Adrenal gland (tissue), 9 donors: ENCODE measurements at regions not wholly inside any gene's neighbourhood (a gene's known extent, or its start where the extent isn't known, plus 50 kb on each side); places are given as distances from the start of the nearest gene placed in this dataset.
"Not testable (repeated sequence)": the region's sequence is repeated elsewhere in the genome, so short reads cannot be mapped to it uniquely, and the experiment has no call there.

Experiments used
- DNase-seq, 7 donors: peaks; one replicate each; pipeline ENCODE4 v3.0.0-alpha.2; 2019 to 2020
- H3K27ac ChIP-seq, 5 donors: fragments of 200-600 bp; sonication (generic) in 4 of 5; 1 replicate in 3 of 5; 2 replicates in 2 of 5; pipeline versions ENCODE4 v1.5.1 to v1.8.0; 2016 to 2020; ENCODE audit warnings: mild to moderate bottlenecking in 1 of 5
- H3K27me3 ChIP-seq: fragments of 200-600 bp; 2 replicates; pipeline ENCODE4 v1.8.0; 2021
- H3K36me3 ChIP-seq, 2 donors: fragments of 200-600 bp; replicated peaks in 1 of 2; 1 replicate in 1 of 2; 2 replicates in 1 of 2; pipeline versions ENCODE4 v1.5.1 to v1.8.0; 2018 to 2022
- H3K4me1 ChIP-seq, 2 donors: fragments of 200-600 bp; replicated peaks in 1 of 2; 1 replicate in 1 of 2; 2 replicates in 1 of 2; pipeline versions ENCODE4 v1.5.1 to v1.8.0; 2018 to 2021
- H3K4me3 ChIP-seq, 4 donors: fragments of 200-600 bp; sonication (generic) in 3 of 4; one replicate each; pipeline ENCODE4 v1.5.1; 2016 to 2018
- H3K9me3 ChIP-seq, 3 donors: fragments of 200-600 bp; sonication (generic) in 1 of 3; replicated peaks in 1 of 3; 1 replicate in 2 of 3; 2 replicates in 1 of 3; pipeline versions ENCODE4 v1.5.1 to v1.8.0; 2016 to 2021
- CTCF ChIP-seq, 6 experiments: fragments of 450-650 bp in 4 of 6; fragments of 200-600 bp in 2 of 6; sonication (generic) in 1 of 6; IDR thresholded peaks; 1 replicate in 5 of 6; 2 replicates in 1 of 6; pipeline versions ENCODE4 v1.5.1 to v1.8.0; 2016 to 2021; ENCODE audit warnings: antibody characterized with exemption in 6 of 6, mild to moderate bottlenecking in 2 of 6, moderate library complexity in 1 of 6
- POLR2A ChIP-seq, 2 donors: fragments of 450-650 bp; IDR thresholded peaks; one replicate each; pipeline ENCODE4 v1.6.1; 2017; ENCODE audit warnings: antibody characterized with exemption in 2 of 2, mild to moderate bottlenecking in 2 of 2, moderate library complexity in 1 of 2
- WGBS, 4 donors: extraction: QIAGEN DNeasy Blood & Tissue Kit in 2 of 4; methylation state at CpG; one replicate each; pipeline versions ENCODE4 v1.1.5 to v1.1.7; 2013 to 2017; 5-methylcytosine and 5-hydroxymethylcytosine counted together
- intact Hi-C, 2 donors: fragments of 100-400 bp; cut with DNase I; formaldehyde crosslinking; loops; one replicate each; pipeline versions ENCODE4 v1.14.1 to v1.15.0; 2022 to 2023
- donor health status: healthy with polysubstance abuse.
- donor health status: Bipolar disorder and iron deficiency.
- donor health status: DM: yes; HTN: yes; CAD: no.
- donor health status: DM: no; HTN: no; CAD: no.
- donor health status: DM: no; HTN: no; CAD: no.

DNA sequence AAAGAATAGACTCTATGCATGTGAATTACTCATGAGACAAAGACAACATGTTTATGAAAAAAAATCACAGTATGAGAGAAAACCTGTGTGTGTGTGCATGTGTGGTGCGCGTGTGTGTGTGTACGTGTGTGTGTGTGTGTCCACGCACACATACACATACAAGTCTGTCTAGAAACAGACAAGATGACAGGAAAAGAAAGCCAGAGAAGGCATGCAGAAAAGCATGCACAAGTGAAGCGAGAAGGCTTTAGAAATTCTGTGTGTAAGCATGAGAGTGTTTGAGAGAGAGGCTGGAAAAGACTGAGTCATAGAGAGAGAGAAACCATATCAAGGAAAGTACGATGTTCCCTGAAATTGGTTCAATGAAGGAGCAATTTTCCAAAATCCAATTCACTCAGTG lies 566.4 kb upstream of the C16orf82 start:
- 76 to 86% (median 82%) methylated on average over 6 of the region's 6 CpGs for WGBS, 4 donors
- no peaks in the 10 kb centered on the region for H3K9me3 ChIP-seq
- no peak for DNase-seq
- intact Hi-C loops = no loop called here
- no peak overlapping the region for H3K27ac ChIP-seq
- no peak overlapping the region for H3K4me3 ChIP-seq
- no peaks in the 10 kb centered on the region for H3K36me3 ChIP-seq
- TF ChIP-seq POLR2A (IDR thresholded peaks at IDR 0.05) (no peak), CTCF (IDR thresholded peaks at IDR 0.05) (no peak)
- H3K27me3 ChIP-seq = no peaks in the 10 kb centered on the region
- H3K4me1 ChIP-seq = no peaks in the 10 kb centered on the region

GRCh38 chr16:26505496-26505895 lies 561.2 kb upstream of the C16orf82 start:
- intact Hi-C loops = no loop called here
- Histone ChIP-seq H3K27ac (no peak overlapping the region), H3K36me3 (no peaks in the 10 kb centered on the region), H3K9me3 (no peaks in the 10 kb centered on the region), H3K27me3 (no peaks in the 10 kb centered on the region), H3K4me1 (no peaks in the 10 kb centered on the region), H3K4me3 (no peak overlapping the region)
- no peak for DNase-seq
- no peak for TF ChIP-seq POLR2A (IDR thresholded peaks at IDR 0.05)
- TF ChIP-seq CTCF (IDR thresholded peaks at IDR 0.05) = no peak

GRCh38 chr16:26508946-26509345 lies 557.8 kb upstream of the C16orf82 start:
- H3K9me3 ChIP-seq, H3K27ac ChIP-seq, intact Hi-C loops, H3K4me3 ChIP-seq, H3K27me3 ChIP-seq, H3K36me3 ChIP-seq, DNase-seq, H3K4me1 ChIP-seq: not testable (repeated sequence)
- WGBS, 4 donors = 68 to 86% (median 73%) methylated on average over 4 of the region's 4 CpGs

GRCh38 chr16:26510924-26511323 lies 555.8 kb upstream of the C16orf82 start:
- Histone ChIP-seq H3K27ac (no peak overlapping the region), H3K27me3 (no peaks in the 10 kb centered on the region), H3K9me3 (no peaks in the 10 kb centered on the region), H3K36me3 (no peaks in the 10 kb centered on the region), H3K4me1 (no peaks in the 10 kb centered on the region), H3K4me3 (no peak overlapping the region)
- WGBS, 4 donors = 32 to 59% (median 50%) methylated on average over 1 of the region's 1 CpG
- TF ChIP-seq CTCF (IDR thresholded peaks at IDR 0.05) (no peak), POLR2A (IDR thresholded peaks at IDR 0.05) (no peak)
- no peak for DNase-seq
- intact Hi-C loops = no loop called here

- Histone ChIP-seq H3K4me3 (no peak overlapping the region), H3K36me3 (no peaks in the 10 kb centered on the region), H3K27ac (no peak overlapping the region), H3K4me1 (no peaks in the 10 kb centered on the region), H3K27me3 (no peaks in the 10 kb centered on the region), H3K9me3 (no peaks in the 10 kb centered on the region)
- no peak for TF ChIP-seq POLR2A (IDR thresholded peaks at IDR 0.05)
- no peak for TF ChIP-seq CTCF (IDR thresholded peaks at IDR 0.05)
- no peak for DNase-seq
- 45 to 75% (median 56%) methylated on average over 5 to 6 of the region's 6 CpGs for WGBS, 4 donors
- intact Hi-C loops = no loop called here
Measured at GRCh38 chr16:26511463-26511862, 555.3 kb upstream of the C16orf82 start.
